Panc1 (cell line): ENCODE measurements at regions not wholly inside any gene's neighbourhood (a gene's known extent, or its start where the extent isn't known, plus 50 kb on each side); places are given as distances from the start of the nearest gene placed in this dataset.

Experiments
- ATAC-seq: fragments of 200-7000 bp; cut with Tn5 transposase; 2 replicates; pipeline ENCODE4 v1.9.1; 2020; ENCODE audit warnings: mild to moderate bottlenecking, moderate library complexity
- BruUV-seq: library from RNA; stranded (reverse); fragments of 400-500 nt; replicated peaks from 2 replicates; lab custom pipeline; 2021; lab: Mats Ljungman, UMichigan
- CTCF ChIA-PET: fragments of 300-600 bp; sonication (Branson Sonifier 250); formaldehyde crosslinking; loops from one replicate; lab custom pipeline; 2022; ENCODE audit warnings: antibody characterized with exemption; lab: Charles Lee
- POLR2A ChIA-PET: fragments of 300-600 bp; sonication (Branson Sonifier 250); formaldehyde crosslinking; loops from one replicate; lab custom pipeline; 2022; ENCODE audit warnings: antibody characterized with exemption; lab: Charles Lee
- DNase-seq: peaks from one replicate; pipeline ENCODE4 v3.0.0-alpha.2; 2010; ENCODE audit warnings: low read depth, low spot score
- H3K27ac ChIP-seq: 2 replicates; pipeline ENCODE4 v1.5.1; 2011; ENCODE audit warnings: mild to moderate bottlenecking, low read length, inconsistent platforms
- H3K27me3 ChIP-seq: fragments of 200-500 bp; sonication (Bioruptor generic); 2 replicates; pipeline ENCODE4 v1.6.0; 2014; ENCODE audit warnings: low read length, inconsistent platforms; ENCODE audit not compliant: control insufficient read depth, insufficient read depth
- H3K36me3 ChIP-seq: fragments of 200-500 bp; sonication (Bioruptor generic); 2 replicates; pipeline ENCODE4 v1.5.1; 2014; ENCODE audit warnings: inconsistent platforms, mild to moderate bottlenecking, low read length, moderate library complexity; ENCODE audit not compliant: control insufficient read depth, insufficient read depth
- H3K4me1 ChIP-seq: 2 replicates; pipeline ENCODE4 v1.5.1; 2011; ENCODE audit warnings: inconsistent platforms, mild to moderate bottlenecking, low read length, moderate library complexity; ENCODE audit not compliant: control insufficient read depth, insufficient read depth
- H3K4me3 ChIP-seq, 2 experiments: 2 replicates each; pipeline ENCODE4 v1.5.1; 2011 to 2012; ENCODE audit warnings: low read depth in 2 of 2, low read length in 2 of 2, mild to moderate bottlenecking in 2 of 2, inconsistent platforms in 1 of 2, moderate library complexity in 1 of 2
- H3K9me3 ChIP-seq: fragments of 200-500 bp; sonication (Bioruptor generic); 2 replicates; pipeline ENCODE4 v1.5.1; 2014; ENCODE audit warnings: low read depth, mild to moderate bottlenecking, inconsistent platforms, low read length, moderate library complexity; ENCODE audit not compliant: control insufficient read depth, insufficient read depth
- POLR2AphosphoS5 ChIP-seq: IDR thresholded peaks from 2 replicates; pipeline ENCODE4 v1.6.1; 2012; ENCODE audit warnings: mild to moderate bottlenecking, low read depth, low read length, moderate library complexity
- SIN3A ChIP-seq: IDR thresholded peaks from 2 replicates; pipeline ENCODE4 v1.6.1; 2012; ENCODE audit warnings: low read depth, mild to moderate bottlenecking, low read length, moderate library complexity, borderline replicate concordance; ENCODE audit not compliant: insufficient read depth
- TCF7L2 ChIP-seq: IDR thresholded peaks from 2 replicates; pipeline ENCODE4 v1.6.1; 2011; ENCODE audit warnings: mild to moderate bottlenecking, low read depth, low read length, inconsistent platforms
- in situ Hi-C: cut with HindIII; loops from 2 replicates; pipeline ENCODE4 v1.10.0; 2016; ENCODE audit warnings: low sequenced_read_pairs, low pct_unique_long_range_greater_than_20kb
- intact Hi-C: fragments of 100-400 bp; cut with micrococcal nuclease; formaldehyde crosslinking; loops from one replicate; pipeline ENCODE4 v1.10.0; 2022; ENCODE audit not compliant: unreplicated experiment
- TF ChIP-seq, protein P1 (sequence below), 2 experiments: IDR thresholded peaks; 2 replicates each; pipeline ENCODE4 v1.6.1; 2011 to 2012; ENCODE audit warnings: low read depth in 2 of 2, control low read depth in 1 of 2, low read length in 1 of 2, mild to moderate bottlenecking in 1 of 2, moderate library complexity in 1 of 2; ENCODE audit not compliant: insufficient read depth in 1 of 2
- TF ChIP-seq, protein P2 (sequence below): fragments of 450-650 bp; IDR thresholded peaks from 2 replicates; pipeline ENCODE4 v1.5.1; 2017; ENCODE audit warnings: mild to moderate bottlenecking

DNA sequence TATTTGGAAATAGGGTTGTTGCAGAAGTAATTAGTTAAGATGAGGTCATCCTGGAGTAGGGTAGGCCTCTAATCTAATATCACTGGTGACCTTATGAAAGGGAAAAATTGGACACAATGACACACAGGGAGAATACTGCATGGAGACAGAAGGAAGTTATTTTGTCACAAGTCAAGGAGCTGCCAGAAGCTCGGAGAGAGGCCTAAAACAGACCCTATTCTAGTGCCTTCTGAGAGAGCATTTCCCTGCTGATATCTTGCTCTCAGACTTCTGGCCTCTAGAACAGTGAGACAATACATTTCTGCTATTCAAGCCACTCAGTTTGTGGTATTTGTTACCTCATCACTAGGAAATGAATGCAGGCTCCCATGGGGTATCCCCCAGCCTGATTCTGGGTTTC, 332.9 kb downstream of the CSNK1G3 start:
- no peak overlapping the region for H3K4me3 ChIP-seq
- ChIA-PET CTCF (no interaction called here), POLR2A (no interaction called here)
- intact Hi-C loops (no loop called here), in situ Hi-C loops (no loop called here)
- H3K27me3 ChIP-seq: no peaks in the 10 kb centered on the region
- ATAC-seq (no peak), DNase-seq (no peak)
- H3K36me3 ChIP-seq: no peaks in the 10 kb centered on the region
- no TSS peak for BruUV-seq
- TF ChIP-seq, protein P1, sequence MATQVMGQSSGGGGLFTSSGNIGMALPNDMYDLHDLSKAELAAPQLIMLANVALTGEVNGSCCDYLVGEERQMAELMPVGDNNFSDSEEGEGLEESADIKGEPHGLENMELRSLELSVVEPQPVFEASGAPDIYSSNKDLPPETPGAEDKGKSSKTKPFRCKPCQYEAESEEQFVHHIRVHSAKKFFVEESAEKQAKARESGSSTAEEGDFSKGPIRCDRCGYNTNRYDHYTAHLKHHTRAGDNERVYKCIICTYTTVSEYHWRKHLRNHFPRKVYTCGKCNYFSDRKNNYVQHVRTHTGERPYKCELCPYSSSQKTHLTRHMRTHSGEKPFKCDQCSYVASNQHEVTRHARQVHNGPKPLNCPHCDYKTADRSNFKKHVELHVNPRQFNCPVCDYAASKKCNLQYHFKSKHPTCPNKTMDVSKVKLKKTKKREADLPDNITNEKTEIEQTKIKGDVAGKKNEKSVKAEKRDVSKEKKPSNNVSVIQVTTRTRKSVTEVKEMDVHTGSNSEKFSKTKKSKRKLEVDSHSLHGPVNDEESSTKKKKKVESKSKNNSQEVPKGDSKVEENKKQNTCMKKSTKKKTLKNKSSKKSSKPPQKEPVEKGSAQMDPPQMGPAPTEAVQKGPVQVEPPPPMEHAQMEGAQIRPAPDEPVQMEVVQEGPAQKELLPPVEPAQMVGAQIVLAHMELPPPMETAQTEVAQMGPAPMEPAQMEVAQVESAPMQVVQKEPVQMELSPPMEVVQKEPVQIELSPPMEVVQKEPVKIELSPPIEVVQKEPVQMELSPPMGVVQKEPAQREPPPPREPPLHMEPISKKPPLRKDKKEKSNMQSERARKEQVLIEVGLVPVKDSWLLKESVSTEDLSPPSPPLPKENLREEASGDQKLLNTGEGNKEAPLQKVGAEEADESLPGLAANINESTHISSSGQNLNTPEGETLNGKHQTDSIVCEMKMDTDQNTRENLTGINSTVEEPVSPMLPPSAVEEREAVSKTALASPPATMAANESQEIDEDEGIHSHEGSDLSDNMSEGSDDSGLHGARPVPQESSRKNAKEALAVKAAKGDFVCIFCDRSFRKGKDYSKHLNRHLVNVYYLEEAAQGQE (IDR thresholded peaks at IDR 0.05; ENCODE audit: insufficient read depth in 1 of 2, low read depth in 2 of 2, low read length in 1 of 2): no peak
- TF ChIP-seq TCF7L2 (no peak), SIN3A (no peak), POLR2AphosphoS5 (no peak)
- TF ChIP-seq, protein P2, sequence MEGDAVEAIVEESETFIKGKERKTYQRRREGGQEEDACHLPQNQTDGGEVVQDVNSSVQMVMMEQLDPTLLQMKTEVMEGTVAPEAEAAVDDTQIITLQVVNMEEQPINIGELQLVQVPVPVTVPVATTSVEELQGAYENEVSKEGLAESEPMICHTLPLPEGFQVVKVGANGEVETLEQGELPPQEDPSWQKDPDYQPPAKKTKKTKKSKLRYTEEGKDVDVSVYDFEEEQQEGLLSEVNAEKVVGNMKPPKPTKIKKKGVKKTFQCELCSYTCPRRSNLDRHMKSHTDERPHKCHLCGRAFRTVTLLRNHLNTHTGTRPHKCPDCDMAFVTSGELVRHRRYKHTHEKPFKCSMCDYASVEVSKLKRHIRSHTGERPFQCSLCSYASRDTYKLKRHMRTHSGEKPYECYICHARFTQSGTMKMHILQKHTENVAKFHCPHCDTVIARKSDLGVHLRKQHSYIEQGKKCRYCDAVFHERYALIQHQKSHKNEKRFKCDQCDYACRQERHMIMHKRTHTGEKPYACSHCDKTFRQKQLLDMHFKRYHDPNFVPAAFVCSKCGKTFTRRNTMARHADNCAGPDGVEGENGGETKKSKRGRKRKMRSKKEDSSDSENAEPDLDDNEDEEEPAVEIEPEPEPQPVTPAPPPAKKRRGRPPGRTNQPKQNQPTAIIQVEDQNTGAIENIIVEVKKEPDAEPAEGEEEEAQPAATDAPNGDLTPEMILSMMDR: no peak
- no peak overlapping the region for H3K27ac ChIP-seq
- 0 out of 2 replicates have a peak, but pooled peaks cover 3% of the 10 kb centered on the region for H3K9me3 ChIP-seq
- no peaks in the 10 kb centered on the region for H3K4me1 ChIP-seq

DNA sequence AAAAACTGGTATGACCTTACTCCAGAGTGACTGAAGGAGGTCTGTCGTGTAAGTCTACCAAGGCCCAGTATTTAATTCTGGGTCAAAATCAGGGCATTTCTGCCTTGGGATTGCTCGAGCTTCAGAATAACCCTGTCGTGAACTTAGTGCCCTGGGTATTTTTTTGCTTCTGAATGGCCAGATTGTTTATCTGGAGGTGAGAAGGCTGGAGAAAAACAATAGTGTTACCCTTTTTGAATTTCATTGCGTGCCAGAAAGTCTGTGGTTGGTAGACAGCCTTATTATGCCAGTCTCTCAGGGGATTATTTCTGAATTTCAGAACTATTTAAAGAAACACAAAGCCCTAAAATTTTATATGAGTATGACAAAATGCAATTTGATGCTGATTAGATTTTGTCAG, 323.4 kb downstream of the CSNK1G3 start:
- DNase-seq (no peak), ATAC-seq (no peak)
- POLR2A ChIA-PET: no interaction called here
- Histone ChIP-seq H3K9me3 (no peaks in the 10 kb centered on the region), H3K4me1 (no peaks in the 10 kb centered on the region), H3K27ac (peak overlapping the region; percentile 48; the same call in 1 of the 2 replicates), H3K36me3 (no peaks in the 10 kb centered on the region), H3K4me3 (no peak overlapping the region), H3K27me3 (no peaks in the 10 kb centered on the region)
- in situ Hi-C loops: no loop called here
- CTCF ChIA-PET: no interaction called here
- BruUV-seq: no TSS peak
- intact Hi-C loops: no loop called here
- TF ChIP-seq SIN3A (no peak), TCF7L2 (no peak), POLR2AphosphoS5 (no peak)
- TF ChIP-seq, protein P2: no peak
- TF ChIP-seq, protein P1 (IDR thresholded peaks at IDR 0.05; ENCODE audit: insufficient read depth in 1 of 2, low read depth in 2 of 2, low read length in 1 of 2): no peak
